ENCODE measurements at regions not wholly inside any gene's neighbourhood (a gene's known extent, or its start where the extent isn't known, plus 50 kb on each side); places are given as distances from the start of the nearest gene placed in this dataset.
"Not testable (repeated sequence)": the region's sequence is repeated elsewhere in the genome, so short reads cannot be mapped to it uniquely, and the experiment has no call there.

GRCh38 chr22:25420471-25420924 is 144.0 kb upstream of the GRK3 start:
- no peak for DNase-seq

- no peak for DNase-seq
These were observed 143.3 kb upstream of the GRK3 start for GRCh38 chr22:25420925-25421904.

- not testable (repeated sequence) for DNase-seq
These were observed 137.8 kb upstream of the GRK3 start for GRCh38 chr22:25426530-25427308.

GRCh38 chr22:25431637-25432342 is 132.7 kb upstream of the GRK3 start:
- DNase-seq, result not testable (repeated sequence)

- not testable (repeated sequence) for DNase-seq
These were observed 131.0 kb upstream of the GRK3 start for GRCh38 chr22:25433381-25433970.

GRCh38 chr22:25437414-25438160 is 126.9 kb upstream of the GRK3 start:
- DNase-seq, result no peak

- no peak for DNase-seq
These were observed 117.3 kb upstream of the GRK3 start for GRCh38 chr22:25447067-25447685.

- peak; percentile 82 to 84 for DNase-seq
These were observed 116.6 kb upstream of the GRK3 start for GRCh38 chr22:25447686-25448434.

GRCh38 chr22:25448435-25449051 is 115.9 kb upstream of the GRK3 start:
- DNase-seq, result no peak

- no peak for DNase-seq
These were observed 114.6 kb upstream of the GRK3 start for GRCh38 chr22:25449781-25450317.

GRCh38 chr22:25451480-25452114 is 112.9 kb upstream of the GRK3 start:
- DNase-seq, result no peak

- no peak for DNase-seq
These were observed 112.3 kb upstream of the GRK3 start for GRCh38 chr22:25452116-25452700.

- DNase-seq, result no peak
These were observed 111.4 kb upstream of the GRK3 start for GRCh38 chr22:25453058-25453457.

- DNase-seq, result no peak
These were observed 110.9 kb upstream of the GRK3 start for GRCh38 chr22:25453557-25453956.

GRCh38 chr22:25456300-25457043 is 108.0 kb upstream of the GRK3 start:
- not testable (repeated sequence) for DNase-seq

GRCh38 chr22:25458631-25459030 is 105.8 kb upstream of the GRK3 start:
- DNase-seq, result not testable (repeated sequence)

GRCh38 chr22:25460682-25461081 is 103.8 kb upstream of the GRK3 start:
- not testable (repeated sequence) for DNase-seq

GRCh38 chr22:25461301-25461700 is 103.2 kb upstream of the GRK3 start:
- DNase-seq, result no peak

Measured in activated CD4-positive, alpha-beta T cell treated with anti-CD3 and anti-CD28 coated beads, Interleukin-2, amount 50 U/mL, for 4 hours (primary cell).